ENCODE measurements at regions not wholly inside any gene's neighbourhood (a gene's known extent, or its start where the extent isn't known, plus 50 kb on each side); places are given as distances from the start of the nearest gene placed in this dataset.
"Not testable (repeated sequence)": the region's sequence is repeated elsewhere in the genome, so short reads cannot be mapped to it uniquely, and the experiment has no call there.

DNA sequence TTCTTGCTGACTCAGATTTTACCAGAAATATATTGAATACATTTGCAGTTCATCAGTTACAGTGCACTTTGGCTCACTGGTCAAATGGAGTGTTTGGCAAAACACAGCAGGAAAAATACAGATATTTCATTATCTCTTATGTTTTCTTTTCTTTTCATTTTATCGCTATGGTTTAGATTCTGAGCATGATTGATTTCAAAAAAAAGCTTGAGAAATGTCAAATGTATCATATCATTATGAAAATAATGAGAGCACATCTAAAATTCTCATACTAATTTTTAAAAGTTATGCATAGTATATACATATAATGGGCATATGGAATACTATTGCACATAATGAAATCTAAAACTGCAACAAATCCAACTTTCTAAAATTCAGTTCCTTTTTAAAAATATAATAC, 593.8 kb upstream of the PCDH7 start:
- H3K27me3 ChIP-seq (ENCODE audit: low read depth) = no peaks in the 10 kb centered on the region
- no peak for DNase-seq
- H3K36me3 ChIP-seq = no peaks in the 10 kb centered on the region
- TF ChIP-seq, protein P1, sequence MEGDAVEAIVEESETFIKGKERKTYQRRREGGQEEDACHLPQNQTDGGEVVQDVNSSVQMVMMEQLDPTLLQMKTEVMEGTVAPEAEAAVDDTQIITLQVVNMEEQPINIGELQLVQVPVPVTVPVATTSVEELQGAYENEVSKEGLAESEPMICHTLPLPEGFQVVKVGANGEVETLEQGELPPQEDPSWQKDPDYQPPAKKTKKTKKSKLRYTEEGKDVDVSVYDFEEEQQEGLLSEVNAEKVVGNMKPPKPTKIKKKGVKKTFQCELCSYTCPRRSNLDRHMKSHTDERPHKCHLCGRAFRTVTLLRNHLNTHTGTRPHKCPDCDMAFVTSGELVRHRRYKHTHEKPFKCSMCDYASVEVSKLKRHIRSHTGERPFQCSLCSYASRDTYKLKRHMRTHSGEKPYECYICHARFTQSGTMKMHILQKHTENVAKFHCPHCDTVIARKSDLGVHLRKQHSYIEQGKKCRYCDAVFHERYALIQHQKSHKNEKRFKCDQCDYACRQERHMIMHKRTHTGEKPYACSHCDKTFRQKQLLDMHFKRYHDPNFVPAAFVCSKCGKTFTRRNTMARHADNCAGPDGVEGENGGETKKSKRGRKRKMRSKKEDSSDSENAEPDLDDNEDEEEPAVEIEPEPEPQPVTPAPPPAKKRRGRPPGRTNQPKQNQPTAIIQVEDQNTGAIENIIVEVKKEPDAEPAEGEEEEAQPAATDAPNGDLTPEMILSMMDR (IDR thresholded peaks at IDR 0.05) = no peak
- H3K4me3 ChIP-seq = no peak overlapping the region
- no peak overlapping the region for H3K27ac ChIP-seq
- H3K4me1 ChIP-seq = no peaks in the 10 kb centered on the region
- no peak for ATAC-seq
- H3K9me3 ChIP-seq = no peaks in the 10 kb centered on the region
- intact Hi-C loops (cut with DNase I) = no loop called here

DNA sequence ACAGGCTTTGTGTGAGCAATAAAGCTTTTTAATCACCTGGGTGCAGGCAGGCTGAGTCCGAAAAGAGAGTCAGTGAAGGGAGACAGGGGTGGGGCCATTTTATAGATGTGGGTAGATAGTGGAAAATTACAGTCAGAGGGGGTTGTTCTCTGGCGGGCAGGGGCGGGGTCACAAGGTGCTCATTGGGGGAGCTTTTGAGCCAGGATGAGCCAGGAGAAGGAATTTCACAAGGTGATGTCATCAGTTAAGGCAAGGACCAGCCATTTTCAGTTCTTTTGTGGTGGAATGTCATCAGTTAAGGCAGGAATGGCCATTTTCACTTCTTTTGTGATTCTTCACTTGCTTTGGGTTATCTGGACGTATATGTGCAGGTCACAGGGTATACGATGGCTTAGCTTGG, 571.3 kb upstream of the PCDH7 start:
- H3K36me3 ChIP-seq; ATAC-seq; H3K4me3 ChIP-seq; intact Hi-C loops (cut with DNase I); DNase-seq; H3K27ac ChIP-seq; H3K4me1 ChIP-seq; H3K9me3 ChIP-seq; H3K27me3 ChIP-seq (ENCODE audit: low read depth): not testable (repeated sequence)

DNA sequence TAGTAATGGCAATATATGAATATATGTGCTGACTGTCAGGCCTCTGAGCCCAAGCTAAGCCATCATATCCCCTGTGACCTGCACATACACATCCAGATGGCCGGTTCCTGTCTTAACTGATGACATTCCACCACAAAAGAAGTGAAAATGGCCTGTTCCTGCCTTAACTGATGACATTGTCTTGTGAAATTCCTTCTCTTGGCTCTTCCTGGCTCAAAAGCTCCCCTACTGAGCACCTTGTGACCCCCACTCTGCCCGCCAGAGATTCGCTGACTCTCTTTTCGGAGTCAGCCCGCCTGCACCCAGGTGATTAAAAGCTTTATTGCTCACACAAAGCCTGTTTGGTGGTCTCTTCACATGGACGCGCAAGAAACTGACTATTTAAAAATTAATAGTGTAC, 570.6 kb upstream of the PCDH7 start:
- H3K27ac ChIP-seq; H3K4me3 ChIP-seq; DNase-seq; H3K9me3 ChIP-seq; intact Hi-C loops (cut with DNase I); H3K4me1 ChIP-seq; H3K27me3 ChIP-seq (ENCODE audit: low read depth); ATAC-seq; H3K36me3 ChIP-seq: not testable (repeated sequence)

DNA sequence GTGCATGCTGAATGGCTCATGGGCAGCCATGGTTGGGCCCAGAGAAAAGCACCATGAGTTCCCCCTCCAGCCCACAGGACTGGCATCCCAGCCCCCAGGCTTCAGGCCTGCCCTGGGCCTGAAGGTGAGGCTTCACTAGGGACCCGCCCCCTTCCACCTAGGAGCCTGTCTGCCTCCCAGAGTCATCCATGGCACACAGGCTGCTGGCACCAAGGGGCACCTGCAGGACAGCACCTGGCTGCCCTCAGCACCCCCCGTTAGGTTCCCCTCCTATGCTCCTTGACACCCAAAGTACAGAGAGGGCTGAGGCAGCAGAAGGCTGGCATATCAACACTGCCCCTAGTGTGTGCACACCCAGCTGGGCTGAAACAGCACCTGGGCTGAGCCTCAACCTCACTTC, 566.7 kb upstream of the PCDH7 start:
- H3K4me1 ChIP-seq = no peaks in the 10 kb centered on the region
- H3K36me3 ChIP-seq = no peaks in the 10 kb centered on the region
- no peak overlapping the region for H3K27ac ChIP-seq
- intact Hi-C loops (cut with DNase I) = no loop called here
- TF ChIP-seq, protein P1 (IDR thresholded peaks at IDR 0.05) = no peak
- H3K4me3 ChIP-seq = no peak overlapping the region
- no peaks in the 10 kb centered on the region for H3K9me3 ChIP-seq
- DNase-seq = no peak
- H3K27me3 ChIP-seq (ENCODE audit: low read depth) = no peaks in the 10 kb centered on the region
- ATAC-seq = no peak

DNA sequence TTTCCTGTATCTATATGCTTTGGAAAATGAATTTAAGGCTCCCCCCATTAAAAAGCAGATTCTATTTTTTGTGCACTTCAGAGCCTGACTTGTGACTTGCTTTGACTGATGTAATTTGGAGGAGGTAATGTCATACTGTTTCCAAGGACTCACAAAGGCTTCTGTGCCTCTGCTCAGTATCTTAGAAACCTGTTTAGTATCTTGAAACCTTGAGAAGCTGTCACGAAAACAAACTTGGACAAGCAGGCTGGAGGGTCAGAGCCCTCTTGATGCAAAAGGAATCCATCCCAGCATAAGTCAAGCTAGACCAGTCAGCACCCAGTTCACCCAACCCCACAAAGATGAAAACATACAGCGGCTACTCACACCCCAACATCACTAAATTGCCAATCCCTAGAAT, 560.0 kb upstream of the PCDH7 start:
- H3K36me3 ChIP-seq = no peaks in the 10 kb centered on the region
- DNase-seq = no peak
- no peak for ATAC-seq
- H3K27me3 ChIP-seq (ENCODE audit: low read depth) = no peaks in the 10 kb centered on the region
- intact Hi-C loops (cut with DNase I) = no loop called here
- H3K4me3 ChIP-seq = no peak overlapping the region
- no peak overlapping the region for H3K27ac ChIP-seq
- no peaks in the 10 kb centered on the region for H3K9me3 ChIP-seq
- H3K4me1 ChIP-seq = no peaks in the 10 kb centered on the region
- TF ChIP-seq, protein P1 (IDR thresholded peaks at IDR 0.05) = no peak

DNA sequence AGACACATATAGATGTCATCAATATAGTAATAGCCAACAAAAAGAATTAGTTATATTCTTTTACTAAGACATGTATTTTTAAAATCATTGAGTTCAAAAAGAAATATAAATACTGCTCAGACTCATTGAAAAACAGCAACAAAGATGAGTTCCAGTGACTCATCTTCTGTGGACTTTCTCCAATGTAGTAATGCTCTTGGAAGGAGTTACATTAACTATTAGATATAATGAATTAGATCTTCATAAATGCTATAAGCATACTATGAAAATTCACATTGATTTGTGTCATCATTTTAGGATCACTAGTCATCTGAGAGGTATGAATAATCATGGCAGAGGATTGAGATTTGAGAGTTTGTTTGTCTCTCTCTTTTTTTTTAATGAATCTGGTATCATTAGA, 547.8 kb upstream of the PCDH7 start:
- ATAC-seq = no peak

More for the DNA sequence above, 547.8 kb upstream of the PCDH7 start:
- DNase-seq = no peak
- H3K4me1 ChIP-seq = no peaks in the 10 kb centered on the region
- no peaks in the 10 kb centered on the region for H3K36me3 ChIP-seq
- no peak overlapping the region for H3K27ac ChIP-seq
- no peaks in the 10 kb centered on the region for H3K27me3 ChIP-seq (ENCODE audit: low read depth)
- TF ChIP-seq, protein P1 (IDR thresholded peaks at IDR 0.05) = no peak
- no peak overlapping the region for H3K4me3 ChIP-seq
- no peaks in the 10 kb centered on the region for H3K9me3 ChIP-seq
- intact Hi-C loops (cut with DNase I) = no loop called here

Data from lower lobe of right lung (tissue), 2 donors.